ENCODE measurements at regions not wholly inside any gene's neighbourhood (a gene's known extent, or its start where the extent isn't known, plus 50 kb on each side); places are given as distances from the start of the nearest gene placed in this dataset.

DNA sequence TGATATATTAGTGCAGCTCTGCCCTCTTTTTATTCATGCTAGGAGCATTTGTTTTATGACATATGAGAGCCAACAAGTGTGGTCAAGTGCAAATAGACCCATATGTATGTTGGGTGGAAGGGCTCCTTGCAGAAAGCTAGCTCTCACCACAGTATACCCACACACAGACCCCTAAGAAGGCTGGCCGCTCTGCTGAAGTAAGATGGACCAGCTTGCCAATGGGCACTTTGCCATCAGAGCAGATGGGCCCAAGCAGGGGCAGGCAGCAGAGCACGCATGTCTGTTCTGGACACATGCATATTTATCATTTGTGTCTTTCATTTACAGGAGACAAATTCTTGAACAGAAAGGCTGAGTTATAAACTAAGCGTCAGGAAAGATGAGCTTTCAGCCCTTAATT lies 187.5 kb upstream of the DTNA start:
- TF ChIP-seq, protein P1, sequence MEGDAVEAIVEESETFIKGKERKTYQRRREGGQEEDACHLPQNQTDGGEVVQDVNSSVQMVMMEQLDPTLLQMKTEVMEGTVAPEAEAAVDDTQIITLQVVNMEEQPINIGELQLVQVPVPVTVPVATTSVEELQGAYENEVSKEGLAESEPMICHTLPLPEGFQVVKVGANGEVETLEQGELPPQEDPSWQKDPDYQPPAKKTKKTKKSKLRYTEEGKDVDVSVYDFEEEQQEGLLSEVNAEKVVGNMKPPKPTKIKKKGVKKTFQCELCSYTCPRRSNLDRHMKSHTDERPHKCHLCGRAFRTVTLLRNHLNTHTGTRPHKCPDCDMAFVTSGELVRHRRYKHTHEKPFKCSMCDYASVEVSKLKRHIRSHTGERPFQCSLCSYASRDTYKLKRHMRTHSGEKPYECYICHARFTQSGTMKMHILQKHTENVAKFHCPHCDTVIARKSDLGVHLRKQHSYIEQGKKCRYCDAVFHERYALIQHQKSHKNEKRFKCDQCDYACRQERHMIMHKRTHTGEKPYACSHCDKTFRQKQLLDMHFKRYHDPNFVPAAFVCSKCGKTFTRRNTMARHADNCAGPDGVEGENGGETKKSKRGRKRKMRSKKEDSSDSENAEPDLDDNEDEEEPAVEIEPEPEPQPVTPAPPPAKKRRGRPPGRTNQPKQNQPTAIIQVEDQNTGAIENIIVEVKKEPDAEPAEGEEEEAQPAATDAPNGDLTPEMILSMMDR (IDR thresholded peaks at IDR 0.05): no peak
- TF ChIP-seq POLR2A (IDR thresholded peaks at IDR 0.05): no peak
- intact Hi-C loops (cut with DNase I): no loop called here
- Histone ChIP-seq H3K27me3 (no peaks in the 10 kb centered on the region), H3K36me3 (no peaks in the 10 kb centered on the region), H3K4me3 (no peak overlapping the region), H3K4me1 (no peaks in the 10 kb centered on the region), H3K9me3 (no peaks in the 10 kb centered on the region), H3K27ac (no peak overlapping the region)
- WGBS (ENCODE audit: insufficient coverage, low coverage, low lambda C conversion rate, missing lambda C conversion rate): 79% methylated on average over 3 of the region's 3 CpGs
- ATAC-seq (no peak), DNase-seq (no peak)

DNA sequence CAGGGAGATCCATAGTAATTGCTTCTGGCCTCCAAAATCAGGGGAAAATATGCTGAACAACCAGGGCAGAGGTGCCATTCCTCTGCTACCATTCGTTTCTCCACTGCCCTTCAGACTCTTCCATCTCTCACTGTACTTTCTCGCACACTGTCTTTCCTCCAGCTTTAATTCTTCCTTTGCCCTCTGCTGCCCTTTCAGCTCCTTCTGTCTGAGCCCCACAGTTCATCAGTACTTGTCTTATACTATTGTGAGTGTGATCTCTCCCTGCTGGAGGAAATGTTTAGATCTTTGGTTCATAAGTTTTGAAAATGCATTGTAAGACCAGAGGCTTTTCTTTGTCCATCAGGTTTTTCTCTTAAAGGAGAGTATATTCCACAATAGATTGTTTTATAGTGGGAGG lies 184.9 kb upstream of the DTNA start:
- Histone ChIP-seq H3K36me3 (no peaks in the 10 kb centered on the region), H3K27me3 (no peaks in the 10 kb centered on the region), H3K4me1 (no peaks in the 10 kb centered on the region), H3K9me3 (no peaks in the 10 kb centered on the region), H3K4me3 (no peak overlapping the region), H3K27ac (no peak overlapping the region)
- ATAC-seq (no peak), DNase-seq (no peak)
- TF ChIP-seq, protein P1 (IDR thresholded peaks at IDR 0.05): no peak
- TF ChIP-seq POLR2A (IDR thresholded peaks at IDR 0.05): no peak
- intact Hi-C loops (cut with DNase I): no loop called here
- WGBS (ENCODE audit: insufficient coverage, low coverage, low lambda C conversion rate, missing lambda C conversion rate): 51% methylated on average over 2 of the region's 2 CpGs

DNA sequence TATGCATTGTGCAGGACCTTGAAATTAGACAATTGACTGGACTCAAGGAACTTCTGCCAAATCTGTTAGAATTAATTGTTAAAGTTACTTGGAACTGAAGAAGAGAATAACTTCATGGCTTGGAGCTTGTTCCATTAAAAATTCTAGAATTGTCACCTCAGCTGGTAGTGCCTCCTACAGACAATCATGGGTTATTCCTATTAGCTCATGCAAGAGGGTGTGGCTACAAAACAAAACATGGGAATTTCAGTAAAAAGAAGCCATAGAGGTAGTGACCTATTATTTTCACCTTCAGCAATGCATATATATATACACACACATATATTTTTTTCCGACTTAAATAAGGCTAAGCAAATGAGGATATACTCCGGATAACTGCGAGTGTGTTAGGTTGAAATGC lies 181.9 kb upstream of the DTNA start:
- H3K27me3 ChIP-seq: no peaks in the 10 kb centered on the region
- WGBS (ENCODE audit: insufficient coverage, low coverage, low lambda C conversion rate, missing lambda C conversion rate): 100% methylated on average over 2 of the region's 3 CpGs
- ATAC-seq (no peak), DNase-seq (no peak)
- no peaks in the 10 kb centered on the region for H3K9me3 ChIP-seq
- no peak for TF ChIP-seq POLR2A (IDR thresholded peaks at IDR 0.05)
- TF ChIP-seq, protein P1 (IDR thresholded peaks at IDR 0.05): no peak
- no peak overlapping the region for H3K4me3 ChIP-seq
- H3K4me1 ChIP-seq: no peaks in the 10 kb centered on the region
- intact Hi-C loops (cut with DNase I): no loop called here
- no peak overlapping the region for H3K27ac ChIP-seq
- H3K36me3 ChIP-seq: no peaks in the 10 kb centered on the region

DNA sequence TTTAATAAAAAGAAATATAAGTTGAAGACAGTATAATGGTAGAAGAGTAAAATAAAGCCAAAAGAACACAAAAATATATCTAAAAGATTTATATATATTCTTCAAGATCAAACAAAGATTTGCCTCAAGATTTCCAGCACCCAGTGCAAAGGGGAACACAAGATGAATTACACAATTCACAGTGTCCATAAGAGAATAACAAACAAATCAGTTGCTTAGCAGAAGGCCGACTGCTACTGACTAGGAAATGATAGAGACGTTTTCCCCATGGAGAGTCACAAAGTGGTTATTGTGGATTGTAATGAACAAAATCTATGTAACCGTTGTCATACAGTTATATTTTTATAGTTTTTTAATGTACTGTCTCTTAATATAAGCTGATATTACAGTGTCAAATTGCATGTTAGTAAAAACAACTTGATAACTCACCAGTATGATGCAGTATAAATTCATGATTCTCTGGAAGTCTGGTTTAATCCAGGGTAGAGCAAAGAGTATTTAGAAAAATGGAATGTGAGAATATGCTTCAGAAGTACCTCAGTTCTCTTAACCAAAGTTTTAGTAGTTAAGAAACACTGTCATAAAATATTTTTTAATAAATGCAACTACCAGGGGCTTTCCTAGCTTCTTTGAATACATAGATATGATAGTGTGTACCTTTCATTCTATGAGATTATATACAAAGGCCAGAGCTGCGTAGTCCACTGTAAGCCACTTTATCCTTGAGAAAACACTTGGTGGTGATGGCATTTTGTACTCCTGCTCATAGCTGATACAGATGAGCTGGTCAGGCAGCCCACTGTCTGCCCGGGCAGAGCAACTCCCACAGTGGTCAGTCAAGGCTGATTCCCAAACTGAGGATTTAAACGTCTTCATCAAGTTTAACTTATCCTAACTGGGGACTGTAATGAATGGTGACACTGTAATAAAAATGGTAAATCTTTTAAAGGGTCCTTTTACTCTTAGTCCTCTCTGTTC lies 180.5 kb upstream of the DTNA start:
- no peaks in the 10 kb centered on the region for H3K4me1 ChIP-seq
- TF ChIP-seq, protein P1 (IDR thresholded peaks at IDR 0.05): no peak
- TF ChIP-seq POLR2A (IDR thresholded peaks at IDR 0.05): no peak
- WGBS (ENCODE audit: insufficient coverage, low coverage, low lambda C conversion rate, missing lambda C conversion rate): 63% methylated on average over 5 of the region's 6 CpGs
- no peaks in the 10 kb centered on the region for H3K27me3 ChIP-seq
- no peaks in the 10 kb centered on the region for H3K36me3 ChIP-seq
- intact Hi-C loops (cut with DNase I): no loop called here
- ATAC-seq (no peak), DNase-seq (no peak)
- no peak overlapping the region for H3K27ac ChIP-seq
- no peaks in the 10 kb centered on the region for H3K9me3 ChIP-seq
- no peak overlapping the region for H3K4me3 ChIP-seq
